Panc1 (cell line): ENCODE measurements at regions not wholly inside any gene's neighbourhood (a gene's known extent, or its start where the extent isn't known, plus 50 kb on each side); places are given as distances from the start of the nearest gene placed in this dataset.

Experiments
- CTCF ChIP-seq: fragments of 450-650 bp; IDR thresholded peaks from 2 replicates; pipeline ENCODE4 v1.5.1; 2017; ENCODE audit warnings: mild to moderate bottlenecking
- POLR2AphosphoS5 ChIP-seq: IDR thresholded peaks from 2 replicates; pipeline ENCODE4 v1.6.1; 2012; ENCODE audit warnings: mild to moderate bottlenecking, low read depth, low read length, moderate library complexity
- SIN3A ChIP-seq: IDR thresholded peaks from 2 replicates; pipeline ENCODE4 v1.6.1; 2012; ENCODE audit warnings: low read depth, mild to moderate bottlenecking, low read length, moderate library complexity, borderline replicate concordance; ENCODE audit not compliant: insufficient read depth
- TCF7L2 ChIP-seq: IDR thresholded peaks from 2 replicates; pipeline ENCODE4 v1.6.1; 2011; ENCODE audit warnings: mild to moderate bottlenecking, low read depth, low read length, inconsistent platforms
- TF ChIP-seq, protein P1 (sequence below), 2 experiments: IDR thresholded peaks; 2 replicates each; pipeline ENCODE4 v1.6.1; 2011 to 2012; ENCODE audit warnings: low read depth in 2 of 2, control low read depth in 1 of 2, low read length in 1 of 2, mild to moderate bottlenecking in 1 of 2, moderate library complexity in 1 of 2; ENCODE audit not compliant: insufficient read depth in 1 of 2

GRCh38 chr18:65380986-65381385, 369.8 kb upstream of the CDH7 start:
- TF ChIP-seq SIN3A = no peak
- TF ChIP-seq CTCF = no peak
- no peak for TF ChIP-seq POLR2AphosphoS5
- TF ChIP-seq, protein P1, sequence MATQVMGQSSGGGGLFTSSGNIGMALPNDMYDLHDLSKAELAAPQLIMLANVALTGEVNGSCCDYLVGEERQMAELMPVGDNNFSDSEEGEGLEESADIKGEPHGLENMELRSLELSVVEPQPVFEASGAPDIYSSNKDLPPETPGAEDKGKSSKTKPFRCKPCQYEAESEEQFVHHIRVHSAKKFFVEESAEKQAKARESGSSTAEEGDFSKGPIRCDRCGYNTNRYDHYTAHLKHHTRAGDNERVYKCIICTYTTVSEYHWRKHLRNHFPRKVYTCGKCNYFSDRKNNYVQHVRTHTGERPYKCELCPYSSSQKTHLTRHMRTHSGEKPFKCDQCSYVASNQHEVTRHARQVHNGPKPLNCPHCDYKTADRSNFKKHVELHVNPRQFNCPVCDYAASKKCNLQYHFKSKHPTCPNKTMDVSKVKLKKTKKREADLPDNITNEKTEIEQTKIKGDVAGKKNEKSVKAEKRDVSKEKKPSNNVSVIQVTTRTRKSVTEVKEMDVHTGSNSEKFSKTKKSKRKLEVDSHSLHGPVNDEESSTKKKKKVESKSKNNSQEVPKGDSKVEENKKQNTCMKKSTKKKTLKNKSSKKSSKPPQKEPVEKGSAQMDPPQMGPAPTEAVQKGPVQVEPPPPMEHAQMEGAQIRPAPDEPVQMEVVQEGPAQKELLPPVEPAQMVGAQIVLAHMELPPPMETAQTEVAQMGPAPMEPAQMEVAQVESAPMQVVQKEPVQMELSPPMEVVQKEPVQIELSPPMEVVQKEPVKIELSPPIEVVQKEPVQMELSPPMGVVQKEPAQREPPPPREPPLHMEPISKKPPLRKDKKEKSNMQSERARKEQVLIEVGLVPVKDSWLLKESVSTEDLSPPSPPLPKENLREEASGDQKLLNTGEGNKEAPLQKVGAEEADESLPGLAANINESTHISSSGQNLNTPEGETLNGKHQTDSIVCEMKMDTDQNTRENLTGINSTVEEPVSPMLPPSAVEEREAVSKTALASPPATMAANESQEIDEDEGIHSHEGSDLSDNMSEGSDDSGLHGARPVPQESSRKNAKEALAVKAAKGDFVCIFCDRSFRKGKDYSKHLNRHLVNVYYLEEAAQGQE (IDR thresholded peaks at IDR 0.05; ENCODE audit: insufficient read depth in 1 of 2, low read depth in 2 of 2, low read length in 1 of 2) = no peak
- TF ChIP-seq TCF7L2 = no peak
